ENCODE measurements at regions not wholly inside any gene's neighbourhood (a gene's known extent, or its start where the extent isn't known, plus 50 kb on each side); places are given as distances from the start of the nearest gene placed in this dataset.
"Not testable (repeated sequence)": the region's sequence is repeated elsewhere in the genome, so short reads cannot be mapped to it uniquely, and the experiment has no call there.

- no peaks in the 10 kb centered on the region for H3K27me3 Mint-ChIP-seq
- DNase-seq: no peak
- no peaks in the 10 kb centered on the region for H3K4me1 Mint-ChIP-seq
- H3K27ac Mint-ChIP-seq: no peak overlapping the region
- no peak for ATAC-seq
- no peak overlapping the region for H3K4me3 Mint-ChIP-seq
- H3K9me3 Mint-ChIP-seq: no peaks in the 10 kb centered on the region
These were observed 647.7 kb downstream of the SPRY1 start for GRCh38 chr4:124044330-124044729.

GRCh38 chr4:124044867-124045266 lies 648.3 kb downstream of the SPRY1 start:
- DNase-seq (no peak), ATAC-seq (no peak)
- Mint-ChIP-seq H3K4me1 (no peaks in the 10 kb centered on the region), H3K27ac (no peak overlapping the region), H3K27me3 (no peaks in the 10 kb centered on the region), H3K9me3 (no peaks in the 10 kb centered on the region), H3K4me3 (no peak overlapping the region)

GRCh38 chr4:124046190-124046589 lies 649.6 kb downstream of the SPRY1 start:
- H3K27ac Mint-ChIP-seq: no peak overlapping the region
- no peaks in the 10 kb centered on the region for H3K4me1 Mint-ChIP-seq
- ATAC-seq (no peak), DNase-seq (no peak)
- no peaks in the 10 kb centered on the region for H3K9me3 Mint-ChIP-seq
- no peak overlapping the region for H3K4me3 Mint-ChIP-seq
- H3K27me3 Mint-ChIP-seq: no peaks in the 10 kb centered on the region

- Mint-ChIP-seq H3K4me1 (no peaks in the 10 kb centered on the region), H3K9me3 (no peaks in the 10 kb centered on the region), H3K4me3 (no peak overlapping the region), H3K27ac (no peak overlapping the region), H3K27me3 (no peaks in the 10 kb centered on the region)
- DNase-seq: no peak
- ATAC-seq: no peak
These were observed 657.4 kb downstream of the SPRY1 start for GRCh38 chr4:124053872-124054538.

- no peak overlapping the region for H3K4me3 Mint-ChIP-seq
- H3K27ac Mint-ChIP-seq: no peak overlapping the region
- ATAC-seq: no peak
- no peaks in the 10 kb centered on the region for H3K9me3 Mint-ChIP-seq
- H3K27me3 Mint-ChIP-seq: no peaks in the 10 kb centered on the region
- DNase-seq: no peak
- no peaks in the 10 kb centered on the region for H3K4me1 Mint-ChIP-seq
These were observed 657.2 kb downstream of the ANKRD50 start for GRCh38 chr4:124055336-124055735.

- no peaks in the 10 kb centered on the region for H3K9me3 Mint-ChIP-seq
These were observed 656.6 kb downstream of the ANKRD50 start for GRCh38 chr4:124055896-124056295.

GRCh38 chr4:124060261-124060918 lies 652.1 kb downstream of the ANKRD50 start:
- Mint-ChIP-seq H3K4me3 (no peak overlapping the region), H3K27me3 (no peaks in the 10 kb centered on the region), H3K27ac (no peak overlapping the region), H3K4me1 (no peaks in the 10 kb centered on the region), H3K9me3 (no peaks in the 10 kb centered on the region)
- DNase-seq (no peak), ATAC-seq (no peak)

More at GRCh38 chr4:124055896-124056295, 656.6 kb downstream of the ANKRD50 start:
- H3K27ac Mint-ChIP-seq: no peak overlapping the region
- no peaks in the 10 kb centered on the region for H3K4me1 Mint-ChIP-seq
- no peak for ATAC-seq
- DNase-seq: no peak
- no peak overlapping the region for H3K4me3 Mint-ChIP-seq
- no peaks in the 10 kb centered on the region for H3K27me3 Mint-ChIP-seq

- DNase-seq (no peak), ATAC-seq (no peak)
- no peaks in the 10 kb centered on the region for H3K9me3 Mint-ChIP-seq
- no peak overlapping the region for H3K27ac Mint-ChIP-seq
- no peaks in the 10 kb centered on the region for H3K27me3 Mint-ChIP-seq
- H3K4me3 Mint-ChIP-seq: no peak overlapping the region
- no peaks in the 10 kb centered on the region for H3K4me1 Mint-ChIP-seq
These were observed 651.1 kb downstream of the ANKRD50 start for GRCh38 chr4:124061413-124061812.

GRCh38 chr4:124065422-124065821 lies 647.1 kb downstream of the ANKRD50 start:
- peaks cover 6 to 11% of the 10 kb centered on the region in 2 donors for H3K9me3 Mint-ChIP-seq
- no peak overlapping the region for H3K27ac Mint-ChIP-seq
- DNase-seq (no peak), ATAC-seq (no peak)
- H3K4me1 Mint-ChIP-seq: no peaks in the 10 kb centered on the region
- no peak overlapping the region for H3K4me3 Mint-ChIP-seq
- H3K27me3 Mint-ChIP-seq: no peaks in the 10 kb centered on the region

GRCh38 chr4:124065936-124066335 lies 646.6 kb downstream of the ANKRD50 start:
- DNase-seq: no peak
- no peak for ATAC-seq
- no peaks in the 10 kb centered on the region for H3K27me3 Mint-ChIP-seq
- no peak overlapping the region for H3K4me3 Mint-ChIP-seq
- H3K27ac Mint-ChIP-seq: no peak overlapping the region
- no peaks in the 10 kb centered on the region for H3K4me1 Mint-ChIP-seq
- peaks cover 11 to 16% of the 10 kb centered on the region in 2 donors for H3K9me3 Mint-ChIP-seq

GRCh38 chr4:124066595-124066994 lies 645.9 kb downstream of the ANKRD50 start:
- H3K27me3 Mint-ChIP-seq: no peaks in the 10 kb centered on the region
- H3K9me3 Mint-ChIP-seq: peaks cover 18 to 23% of the 10 kb centered on the region in 2 donors
- no peak for DNase-seq
- no peak overlapping the region for H3K27ac Mint-ChIP-seq
- no peaks in the 10 kb centered on the region for H3K4me1 Mint-ChIP-seq
- no peak for ATAC-seq
- no peak overlapping the region for H3K4me3 Mint-ChIP-seq

- H3K4me1 Mint-ChIP-seq: no peaks in the 10 kb centered on the region
These were observed 645.5 kb downstream of the ANKRD50 start for GRCh38 chr4:124067046-124067445.

GRCh38 chr4:124070688-124071484 lies 641.6 kb downstream of the ANKRD50 start:
- H3K9me3 Mint-ChIP-seq: peaks cover 21 to 42% of the 10 kb centered on the region in 2 donors
- no peak for ATAC-seq

More at GRCh38 chr4:124067046-124067445, 645.5 kb downstream of the ANKRD50 start:
- DNase-seq: no peak
- no peak overlapping the region for H3K4me3 Mint-ChIP-seq
- no peak for ATAC-seq
- no peaks in the 10 kb centered on the region for H3K27me3 Mint-ChIP-seq
- no peak overlapping the region for H3K27ac Mint-ChIP-seq
- H3K9me3 Mint-ChIP-seq: peaks cover 21 to 27% of the 10 kb centered on the region in 2 donors

GRCh38 chr4:124075276-124075675 lies 637.3 kb downstream of the ANKRD50 start:
- ATAC-seq, H3K27ac Mint-ChIP-seq, H3K4me1 Mint-ChIP-seq, DNase-seq, H3K4me3 Mint-ChIP-seq, H3K27me3 Mint-ChIP-seq: not testable (repeated sequence)
- peaks cover 16 to 32% of the 10 kb centered on the region in 2 donors for H3K9me3 Mint-ChIP-seq

More at GRCh38 chr4:124070688-124071484, 641.6 kb downstream of the ANKRD50 start:
- DNase-seq: no peak
- no peak overlapping the region for H3K4me3 Mint-ChIP-seq
- no peak overlapping the region for H3K27ac Mint-ChIP-seq
- H3K27me3 Mint-ChIP-seq: no peaks in the 10 kb centered on the region
- H3K4me1 Mint-ChIP-seq: no peaks in the 10 kb centered on the region

GRCh38 chr4:124079174-124079780 lies 633.3 kb downstream of the ANKRD50 start:
- Mint-ChIP-seq H3K27me3 (no peaks in the 10 kb centered on the region), H3K4me1 (no peaks in the 10 kb centered on the region), H3K27ac (no peak overlapping the region), H3K9me3 (no peaks in the 10 kb centered on the region), H3K4me3 (no peak overlapping the region)
- ATAC-seq (no peak), DNase-seq (no peak)

Measured in stimulated activated naive CD8-positive, alpha-beta T cell treated with anti-CD3 and anti-CD28 coated beads, Interleukin-15, amount 100 ng/mL, for 72 hours (primary cell).